GM19324 (cell line): ENCODE measurements at regions not wholly inside any gene's neighbourhood (a gene's known extent, or its start where the extent isn't known, plus 50 kb on each side); places are given as distances from the start of the nearest gene placed in this dataset.
"Not testable (repeated sequence)": the region's sequence is repeated elsewhere in the genome, so short reads cannot be mapped to it uniquely, and the experiment has no call there.

ENCODE experiments used
- ATAC-seq: cut with Tn5 transposase; IDR thresholded peaks from one replicate; pipeline ENCODE4 v1.9.1; 2021; ENCODE audit warnings: mild to moderate bottlenecking, moderate library complexity; ENCODE audit not compliant: unreplicated experiment, low FRiP score

DNA sequence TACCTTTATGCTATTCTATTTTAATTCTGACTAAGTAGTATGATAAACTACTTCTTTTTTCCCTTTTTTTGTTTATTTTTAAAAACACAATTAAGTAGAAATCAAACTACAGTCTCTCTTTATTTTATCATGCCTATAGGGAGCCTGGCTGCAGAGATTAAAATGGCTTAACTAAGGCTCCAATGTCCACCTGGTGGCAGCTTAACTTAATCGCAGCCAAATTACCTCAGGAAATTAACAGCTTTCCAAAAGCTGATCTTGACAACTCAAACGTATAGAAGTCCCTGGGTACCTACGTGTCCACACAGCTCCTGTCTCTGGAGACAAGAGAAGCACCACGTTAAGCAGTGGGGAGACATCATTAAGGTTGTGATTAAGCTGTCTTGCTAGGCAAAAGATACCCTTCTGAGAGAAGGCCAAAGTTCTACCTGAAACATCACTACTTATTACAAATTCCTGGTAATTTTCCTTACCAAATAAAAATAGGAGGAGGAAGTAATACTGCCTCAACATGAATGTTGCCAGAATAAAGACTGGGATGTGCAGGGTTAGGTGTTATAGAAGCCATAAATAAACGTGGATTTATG, 63.2 kb upstream of the SNX19 start:
- no peak for ATAC-seq

DNA sequence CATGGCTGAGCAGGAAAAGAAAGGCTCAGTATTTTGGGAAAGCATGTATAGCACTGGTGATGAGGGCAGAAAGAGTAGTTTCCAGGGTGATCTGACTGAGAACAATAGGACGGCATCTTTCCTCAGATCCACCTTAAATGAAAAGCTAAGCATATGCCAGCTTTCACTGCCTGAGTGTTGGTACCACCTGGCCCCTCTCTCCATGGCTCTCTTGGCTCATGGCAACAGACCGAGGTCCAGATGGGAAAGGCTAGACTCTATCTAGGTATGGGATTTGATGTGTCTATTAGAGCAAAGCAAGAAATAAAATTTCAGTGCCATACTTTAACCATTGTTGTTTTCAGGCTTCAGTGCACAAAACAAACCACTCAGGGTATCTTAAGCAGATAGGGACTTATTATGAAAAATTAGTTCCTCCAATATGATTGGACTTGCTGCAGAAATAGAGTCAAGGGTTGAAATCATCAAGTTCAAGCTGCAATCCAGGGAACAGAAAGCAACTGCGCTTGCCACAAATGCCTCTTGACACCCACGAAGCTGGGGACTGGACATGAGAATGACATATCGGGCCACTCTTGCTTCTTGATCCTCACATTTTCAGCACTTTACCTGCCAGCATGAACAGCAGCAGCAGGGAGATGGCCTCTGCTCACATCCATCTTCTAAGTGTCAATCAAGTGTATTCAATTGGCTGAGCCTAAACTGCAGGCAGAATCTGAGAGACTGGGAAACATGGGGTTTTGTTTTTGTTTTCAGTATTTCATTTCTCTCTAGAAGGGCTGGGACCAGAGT, 64.0 kb upstream of the SNX19 start:
- no peak for ATAC-seq

DNA sequence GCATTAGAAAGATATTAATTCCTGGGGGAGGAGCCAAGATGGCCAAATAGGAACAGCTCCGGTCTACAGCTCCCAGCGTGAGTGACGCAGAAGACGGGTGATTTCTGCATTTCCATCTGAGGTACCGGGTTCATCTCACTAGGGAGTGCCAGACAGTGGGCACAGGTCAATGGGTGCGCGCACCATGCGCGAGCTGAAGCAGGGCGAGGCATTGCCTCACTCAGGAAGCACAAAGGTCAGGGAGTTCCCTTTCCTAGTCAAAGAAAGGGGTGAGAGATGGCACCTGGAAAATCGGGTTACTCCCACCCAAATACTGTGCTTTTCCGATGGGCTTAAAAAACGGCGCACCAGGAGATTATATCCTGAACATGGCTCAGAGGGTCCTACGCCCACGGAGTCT, 68.0 kb upstream of the SNX19 start:
- not testable (repeated sequence) for ATAC-seq

DNA sequence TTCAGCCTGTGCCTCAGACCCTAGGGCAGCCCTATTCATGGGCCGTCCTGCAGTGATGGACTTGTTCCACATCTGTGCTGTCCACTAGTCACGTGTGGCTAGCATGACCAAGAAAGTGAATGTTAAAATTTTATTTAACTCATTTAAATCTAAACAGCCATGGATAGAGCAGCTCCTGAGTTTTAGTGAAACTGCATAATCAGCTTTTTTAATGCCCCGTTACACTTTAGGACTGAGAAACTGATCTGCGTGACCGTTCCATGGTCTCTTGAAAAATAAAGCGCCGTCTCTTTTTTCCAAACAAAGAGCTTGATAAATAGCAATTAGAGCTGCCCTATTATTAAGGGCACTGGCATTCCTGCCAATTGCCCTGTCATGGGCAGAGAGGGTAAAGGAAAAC, 76.5 kb upstream of the SNX19 start:
- ATAC-seq, result no peak

DNA sequence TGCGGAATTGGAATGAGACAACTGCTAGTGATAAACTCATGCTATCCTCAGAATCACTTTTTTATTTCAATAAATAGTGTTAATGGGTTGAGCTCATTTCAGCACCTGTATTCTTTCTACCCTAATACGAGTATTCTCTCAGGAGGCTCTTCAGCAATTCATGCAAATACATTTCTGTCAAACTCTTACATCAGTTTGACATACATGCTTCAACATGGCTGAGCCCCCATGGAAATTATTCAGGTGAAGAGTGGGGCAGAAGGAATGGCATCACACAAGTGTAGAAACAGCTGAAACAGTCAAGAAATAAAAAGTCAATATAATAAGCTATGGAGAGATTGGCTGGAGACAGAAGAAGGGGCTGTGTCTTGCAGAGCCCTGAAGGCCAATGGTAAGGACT, 77.8 kb upstream of the SNX19 start:
- ATAC-seq, result no peak

DNA sequence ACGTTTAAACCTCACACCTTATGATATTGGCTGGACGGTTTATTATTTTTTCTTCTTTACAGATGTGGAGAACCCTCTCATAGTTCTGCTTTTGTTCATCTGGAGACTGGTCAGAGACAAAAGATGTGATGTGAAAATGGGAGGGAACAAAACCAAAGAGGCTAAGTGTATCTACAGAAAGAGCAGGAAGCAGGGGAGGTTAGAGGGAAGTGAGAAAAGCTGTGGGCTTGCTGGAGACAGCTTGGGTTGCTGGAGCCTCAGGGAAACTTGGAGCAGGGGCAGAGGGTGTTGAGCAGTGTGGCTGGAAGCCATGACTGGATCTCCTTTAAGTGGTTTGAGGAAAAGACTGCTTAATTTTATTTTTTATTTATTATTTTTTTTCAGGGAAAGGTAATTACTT, 79.0 kb upstream of the SNX19 start:
- no peak for ATAC-seq

DNA sequence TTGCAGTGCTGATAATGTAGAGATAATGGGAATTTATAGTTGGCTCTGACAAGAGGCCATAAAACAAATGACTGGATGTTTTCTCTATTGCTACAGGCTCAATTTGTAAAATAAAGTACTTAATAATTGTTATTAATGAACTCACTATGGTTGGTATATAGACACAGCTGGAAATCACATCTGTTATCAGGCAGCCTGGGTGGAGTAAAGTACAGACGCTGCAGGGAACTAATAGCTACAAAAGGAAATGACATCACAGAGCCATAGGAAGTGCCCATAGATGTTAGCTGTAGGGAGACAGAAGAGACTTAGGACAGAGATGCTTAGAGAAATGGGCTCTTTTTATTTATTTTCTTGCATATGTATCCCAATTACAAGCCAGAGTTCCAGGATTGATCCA, 81.0 kb upstream of the SNX19 start:
- no peak for ATAC-seq

DNA sequence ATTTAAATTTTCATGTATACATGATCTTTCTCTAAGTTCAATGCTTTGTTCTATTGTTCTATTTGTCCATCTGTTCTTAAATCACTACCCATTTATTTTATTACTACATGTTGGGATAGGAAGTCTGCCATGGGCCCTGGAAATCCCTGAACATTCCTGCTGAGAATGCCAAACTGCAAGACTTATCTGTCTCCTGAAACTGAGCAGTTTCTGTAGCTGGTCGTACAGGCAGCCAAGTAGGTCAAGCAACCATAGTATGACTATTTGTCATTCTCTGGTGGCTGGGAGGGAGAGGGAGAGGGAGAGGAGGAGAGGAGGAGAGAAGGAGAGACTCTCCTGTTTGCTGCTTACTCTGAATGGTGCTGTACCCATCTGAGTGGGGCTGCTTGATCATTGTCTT, 82.8 kb upstream of the SNX19 start:
- ATAC-seq, result no peak

DNA sequence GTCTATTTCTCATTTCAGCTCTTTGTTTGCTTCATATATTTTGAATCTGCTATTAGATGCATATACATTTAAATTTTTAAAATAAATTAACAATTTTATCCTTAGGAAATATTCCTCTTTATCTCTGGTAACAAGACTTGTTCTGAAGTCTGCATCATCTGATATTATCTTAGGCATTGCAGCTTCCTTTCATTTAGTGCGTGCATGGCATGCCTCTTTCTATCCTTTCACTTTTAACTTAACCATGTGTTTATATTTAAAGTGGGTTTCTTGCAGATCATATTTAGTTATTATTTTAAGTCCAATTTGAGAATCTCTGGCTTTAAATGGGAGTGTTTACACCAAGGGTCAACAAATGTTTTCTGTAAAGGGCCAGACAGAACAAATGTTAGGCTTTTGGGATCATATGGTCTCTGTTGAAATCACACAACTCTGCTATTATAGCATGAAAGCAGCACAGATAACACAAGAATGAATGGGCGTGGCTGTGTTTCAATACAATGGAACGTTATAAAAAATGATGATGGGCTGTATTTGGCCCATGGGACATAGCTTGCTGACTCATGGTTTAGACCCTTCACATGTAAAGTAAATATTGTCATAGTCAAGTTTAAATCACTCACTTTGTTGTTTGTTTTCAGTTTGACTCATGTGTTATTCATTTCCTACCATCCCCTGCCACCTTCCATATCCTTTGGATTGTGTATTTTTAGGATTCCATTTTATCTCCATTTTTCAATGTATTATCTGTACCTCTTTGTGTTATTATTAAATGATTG, 83.9 kb upstream of the SNX19 start:
- no peak for ATAC-seq

DNA sequence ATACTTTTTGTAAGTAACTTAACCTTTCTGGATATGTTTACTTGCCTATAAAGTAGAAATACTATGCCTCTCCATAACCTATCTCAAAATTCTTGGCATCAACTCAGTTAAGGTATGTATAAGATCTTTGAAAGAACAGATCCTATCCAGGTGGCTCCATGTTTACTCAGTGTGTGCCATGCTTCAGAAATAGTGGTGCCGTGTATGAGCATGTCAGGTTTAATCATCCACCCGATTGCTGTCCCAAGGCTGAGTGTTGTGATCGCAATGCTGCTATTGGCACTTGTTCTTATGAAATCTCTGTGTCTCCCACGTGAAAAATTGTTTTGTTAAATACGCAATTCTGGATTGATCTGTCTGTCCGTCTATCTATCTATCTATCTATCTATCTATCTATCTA, 85.9 kb upstream of the SNX19 start:
- ATAC-seq, result no peak

DNA sequence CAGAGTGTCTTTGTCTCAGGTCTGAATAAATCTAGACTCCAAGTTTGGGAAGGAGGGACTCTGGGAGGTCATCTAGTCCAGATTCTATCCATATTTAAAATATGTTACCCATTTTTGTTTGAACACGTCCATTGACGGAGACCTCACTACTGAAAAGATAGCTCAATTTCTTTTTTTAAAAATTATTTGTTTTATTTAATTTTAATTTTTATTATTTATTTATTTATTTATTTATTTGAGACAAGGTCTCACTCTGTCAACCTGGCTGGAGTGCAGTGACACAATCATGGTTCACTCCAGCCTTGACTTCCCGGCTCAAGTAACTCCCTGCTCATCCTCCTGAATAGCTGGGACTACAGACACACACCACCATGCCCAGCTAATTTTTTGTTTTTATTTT, 89.5 kb upstream of the SNX19 start:
- no peak for ATAC-seq

DNA sequence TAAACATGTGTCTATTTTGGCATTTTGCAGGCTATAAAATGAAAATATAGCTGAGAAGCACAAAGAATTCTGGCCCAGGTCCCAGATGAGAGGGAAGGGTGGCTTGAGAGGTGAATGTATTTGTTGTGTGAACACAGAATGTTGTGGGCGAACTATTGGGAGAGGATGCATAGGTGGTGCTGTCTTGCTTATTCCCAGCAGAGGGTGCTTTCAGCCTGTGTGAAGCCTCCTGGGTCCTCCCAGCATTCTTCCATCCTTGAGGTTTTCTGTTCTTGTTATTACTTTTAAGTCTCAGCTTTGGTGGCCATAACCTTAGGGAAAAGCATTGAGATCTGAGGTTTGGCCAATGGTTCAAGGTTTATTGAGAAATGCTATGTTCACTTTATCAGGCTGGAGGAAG, 108.7 kb upstream of the SNX19 start:
- no peak for ATAC-seq

DNA sequence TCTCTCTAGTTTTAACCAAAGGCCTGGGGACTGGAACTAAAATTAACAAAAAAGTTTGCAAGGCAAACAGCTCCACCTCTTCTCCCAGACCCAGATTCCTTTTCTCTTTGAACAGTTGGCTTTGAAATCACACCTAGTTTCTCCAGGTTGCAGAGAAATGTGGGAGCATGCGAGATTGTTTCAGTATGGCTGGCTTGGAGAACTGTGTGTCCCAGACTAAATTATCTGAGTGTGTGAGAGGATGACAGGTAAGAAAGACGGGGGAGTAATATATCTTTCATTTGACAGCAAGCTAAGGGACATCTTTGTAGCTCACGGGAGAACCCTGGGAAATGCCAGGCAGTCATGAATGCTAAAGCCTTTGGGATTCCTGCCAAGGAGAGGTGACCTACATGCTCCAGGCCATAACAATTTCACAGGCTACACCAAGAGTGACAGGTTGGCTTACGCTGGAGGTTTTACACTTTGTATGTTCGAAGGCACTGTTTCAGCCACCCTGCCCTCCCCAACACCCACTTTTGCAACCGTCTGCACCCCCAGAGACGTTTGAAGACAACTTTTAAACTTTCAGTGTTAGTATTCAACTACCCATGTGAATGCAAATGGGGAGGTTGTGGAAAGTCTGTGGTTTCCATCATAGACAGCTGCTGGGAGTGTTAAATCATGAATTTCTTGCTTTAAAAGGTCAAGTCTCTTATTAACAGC, 109.3 kb upstream of the SNX19 start:
- no peak for ATAC-seq

DNA sequence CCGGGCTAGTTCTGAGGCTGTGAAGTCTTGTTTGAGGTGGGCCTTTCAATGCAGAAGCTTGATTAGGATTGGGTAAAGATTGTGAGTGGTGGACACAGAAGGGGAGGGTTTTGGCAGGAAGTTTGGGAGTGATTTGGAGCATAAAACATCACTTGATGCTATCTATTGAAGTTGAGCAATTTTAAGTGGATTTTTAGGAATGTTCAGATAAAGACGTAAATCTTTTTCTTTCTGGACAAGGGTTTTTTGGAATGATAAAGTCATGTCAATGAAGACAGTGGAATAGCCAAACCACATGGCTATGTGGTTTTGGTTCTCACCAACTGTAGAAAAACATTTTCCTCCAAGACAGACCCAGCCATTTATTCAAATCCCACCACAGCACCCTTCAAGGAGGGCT, 111.2 kb upstream of the SNX19 start:
- no peak for ATAC-seq

DNA sequence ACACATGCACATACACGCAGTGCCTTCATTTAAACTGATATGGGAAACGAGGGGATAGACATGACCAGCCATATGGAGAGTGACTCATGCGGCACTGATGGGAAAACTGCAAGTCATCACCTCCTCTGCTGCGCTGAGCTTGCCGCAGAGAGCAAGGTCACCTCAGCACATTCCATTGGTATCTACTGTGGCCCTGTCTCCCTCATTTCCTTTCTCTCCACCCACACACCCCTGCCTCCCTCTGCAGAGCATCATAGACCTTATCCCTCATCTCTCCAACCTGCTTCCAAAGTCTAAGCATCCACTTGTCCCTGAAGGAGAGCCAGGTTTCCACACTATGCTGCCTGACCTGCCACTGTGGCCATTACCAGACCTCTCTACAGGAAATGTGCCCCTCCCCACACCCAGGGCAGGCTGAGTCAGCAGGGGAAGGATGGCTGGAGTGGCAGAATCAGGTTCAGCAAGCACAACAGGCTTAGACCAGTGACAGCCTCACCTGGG, 116.9 kb upstream of the SNX19 start:
- no peak for ATAC-seq

DNA sequence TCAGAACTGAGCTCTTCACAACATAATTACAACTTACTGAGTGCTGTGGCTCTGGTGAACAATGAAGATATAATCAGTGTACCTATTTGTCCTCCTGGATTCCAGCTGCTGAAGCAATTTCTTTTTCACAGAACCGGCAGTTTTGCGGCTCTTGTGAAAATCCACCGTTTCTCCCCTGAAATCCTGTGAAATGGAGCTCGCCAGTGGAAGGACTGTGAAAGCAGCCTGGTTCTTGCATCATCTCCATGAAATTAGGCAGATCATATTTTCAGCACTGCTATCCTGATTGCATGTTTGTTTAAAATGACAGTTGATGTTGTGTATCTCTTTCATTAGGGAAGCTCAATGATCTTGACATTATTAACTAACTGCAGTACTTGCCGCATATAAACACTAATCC, 120.2 kb upstream of the SNX19 start:
- no peak for ATAC-seq

DNA sequence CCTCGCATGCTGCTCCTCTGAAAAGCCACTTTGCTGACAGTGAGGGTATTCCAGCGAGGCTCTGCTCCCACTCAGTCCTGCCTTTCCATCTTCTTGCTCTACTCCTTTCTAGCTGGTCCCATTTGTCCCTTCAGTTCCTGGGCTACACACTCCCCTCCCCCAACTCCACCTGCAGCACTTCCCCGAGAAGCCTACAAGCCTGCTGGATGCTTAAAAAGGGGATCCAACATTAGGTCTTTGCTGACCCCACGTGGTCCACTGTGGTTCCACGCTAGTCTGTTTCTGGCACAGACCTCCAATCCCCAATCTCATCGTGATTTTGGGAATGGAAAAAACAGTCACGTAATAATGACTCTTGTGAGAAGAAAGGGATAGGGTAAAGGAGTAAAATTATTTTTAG, 121.6 kb upstream of the SNX19 start:
- ATAC-seq, result no peak

DNA sequence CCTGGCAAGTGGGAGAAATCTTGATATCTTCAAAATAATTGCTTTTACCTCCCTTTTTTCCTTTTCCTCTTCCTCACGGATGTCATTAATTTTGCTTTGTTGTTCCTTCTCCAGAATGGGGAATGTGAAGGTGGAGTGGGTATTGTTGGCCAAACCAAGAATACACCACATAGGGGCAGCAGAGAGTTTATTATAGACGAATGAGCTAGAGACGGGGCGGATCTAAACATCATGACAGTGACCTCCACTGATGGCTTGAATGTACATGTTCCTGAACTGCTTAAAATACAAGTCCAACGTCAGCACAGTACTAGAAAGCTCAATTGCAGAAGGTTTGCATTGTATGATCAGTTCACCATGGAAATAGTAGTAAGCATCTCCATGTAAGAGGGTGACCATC, 122.3 kb upstream of the SNX19 start:
- ATAC-seq, result no peak

DNA sequence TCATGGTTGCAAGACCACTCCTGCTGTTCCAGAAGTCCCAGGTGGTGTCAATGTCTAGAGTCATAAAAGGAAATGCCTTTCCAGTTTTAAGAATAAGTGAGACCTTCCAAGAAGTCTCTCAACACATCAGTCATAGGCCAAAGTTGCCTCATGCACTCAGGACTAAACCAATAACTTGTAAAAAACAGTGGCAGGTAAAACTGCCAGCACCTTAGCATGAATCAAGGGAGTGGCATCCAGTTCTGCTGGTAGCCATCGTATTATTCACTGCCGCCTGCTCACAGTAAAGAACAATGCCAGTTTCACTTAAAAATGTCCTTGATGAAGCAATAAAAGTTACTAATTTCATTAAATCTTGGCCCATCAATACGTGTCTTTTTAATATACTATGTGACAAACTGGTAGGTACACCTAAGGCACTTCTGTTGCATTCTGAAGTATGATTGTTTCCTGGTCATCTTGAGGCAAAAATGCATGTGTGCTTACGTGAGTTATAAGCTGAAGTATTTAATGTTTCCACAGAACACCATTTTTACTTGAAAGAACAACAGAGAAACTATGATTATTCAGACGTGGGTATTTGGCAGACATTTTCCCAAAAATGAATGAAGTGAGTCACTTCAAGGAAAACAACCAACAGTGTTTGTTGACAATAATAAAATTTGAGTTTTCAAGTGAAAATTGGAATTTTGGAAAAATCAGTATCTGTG, 125.2 kb upstream of the SNX19 start:
- ATAC-seq, result no peak

DNA sequence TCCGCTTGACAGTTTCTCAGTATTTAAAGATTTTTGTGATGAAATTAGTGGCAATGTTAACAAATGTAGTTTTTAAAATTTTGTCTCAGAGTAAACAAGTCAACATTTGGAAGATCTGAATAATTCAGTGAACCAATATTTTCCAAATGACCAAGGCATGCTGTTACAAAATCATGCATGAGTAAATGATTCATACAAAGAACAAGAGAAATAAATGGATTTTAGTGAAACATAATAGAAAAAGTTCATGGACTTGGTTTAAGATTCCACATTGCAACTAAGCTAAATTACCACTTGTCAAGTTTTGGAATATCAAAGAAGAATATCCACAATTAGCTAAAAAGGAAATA, 125.7 kb upstream of the SNX19 start:
- ATAC-seq, result no peak
